ENCODE measurements at regions not wholly inside any gene's neighbourhood (a gene's known extent, or its start where the extent isn't known, plus 50 kb on each side); places are given as distances from the start of the nearest gene placed in this dataset.
A peak's percentile ranks its signal among the peaks of the same experiment; 100 is the strongest.

- Histone ChIP-seq H3K4me1 (ENCODE audit: insufficient read depth, low read length) (no peaks in the 10 kb centered on the region), H3K4me2 (ENCODE audit: low read length) (no peak overlapping the region), H4K20me1 (ENCODE audit: low read length) (no peaks in the 10 kb centered on the region), H3K79me2 (ENCODE audit: low read length) (no peaks in the 10 kb centered on the region), H3F3A (ENCODE audit: low read length, unreplicated experiment) (no peaks in the 10 kb centered on the region), H3K9me2 (replicated peaks; ENCODE audit: low read length) (no peaks in the 10 kb centered on the region), H3K27me3 (ENCODE audit: low read length) (no peaks in the 10 kb centered on the region), H3K36me3 (ENCODE audit: low read depth, low read length) (no peaks in the 10 kb centered on the region), H3K27ac (ENCODE audit: low read length) (0 out of 2 replicates have a peak overlapping the region, but pooled peaks have one; percentile 5), H3K4me3 (ENCODE audit: low read length) (no peak overlapping the region), H2AFZ (ENCODE audit: low read length) (no peak overlapping the region), H3K9me3 (ENCODE audit: low read length) (no peaks in the 10 kb centered on the region), H3K9ac (ENCODE audit: low read length) (no peak overlapping the region)
- DNase-seq, result no peak
- CTCF ChIA-PET, result no interaction called here
- POLR2A ChIA-PET (ENCODE audit: unreplicated experiment), result interaction anchor here (0.6 kb wide), 1 partner anchor 384 kb away, joined by 4 read pairs; no protein-coding TSS in a partner anchor
- ATAC-seq, result peak; percentile 22; the same call in 1 of the 2 replicates
- intact Hi-C loops (cut with micrococcal nuclease), result no loop called here
- BruUV-seq (replicated peaks), result no TSS peak
- no peak for TF ChIP-seq EZH2 (IDR thresholded peaks at IDR 0.05; ENCODE audit: low read length, unreplicated experiment)
- no peak for TF ChIP-seq CTCF (conservative IDR thresholded peaks at IDR 0.05; ENCODE audit: low read depth, low read length)
- TF ChIP-seq EZH2phosphoT487 (IDR thresholded peaks at IDR 0.05; ENCODE audit: borderline replicate concordance, low read length), result no peak
Measured at GRCh38 chr1:88204111-88204510, 480.0 kb upstream of the PKN2 start.

- no TSS peak for BruUV-seq (replicated peaks)
- DNase-seq, result no peak
- Histone ChIP-seq H3K4me2 (ENCODE audit: low read length) (no peak overlapping the region), H3K9me3 (ENCODE audit: low read length) (no peaks in the 10 kb centered on the region), H3K4me1 (ENCODE audit: insufficient read depth, low read length) (no peaks in the 10 kb centered on the region), H4K20me1 (ENCODE audit: low read length) (no peaks in the 10 kb centered on the region), H3K9ac (ENCODE audit: low read length) (no peak overlapping the region), H3K27me3 (ENCODE audit: low read length) (no peaks in the 10 kb centered on the region), H3K36me3 (ENCODE audit: low read depth, low read length) (no peaks in the 10 kb centered on the region), H3F3A (ENCODE audit: low read length, unreplicated experiment) (no peaks in the 10 kb centered on the region), H3K9me2 (replicated peaks; ENCODE audit: low read length) (no peaks in the 10 kb centered on the region), H3K79me2 (ENCODE audit: low read length) (no peaks in the 10 kb centered on the region), H3K4me3 (ENCODE audit: low read length) (no peak overlapping the region), H3K27ac (ENCODE audit: low read length) (0 out of 2 replicates have a peak overlapping the region, but pooled peaks have one; percentile 5), H2AFZ (ENCODE audit: low read length) (no peak overlapping the region)
- intact Hi-C loops (cut with micrococcal nuclease), result no loop called here
- CTCF ChIA-PET, result no interaction called here
- POLR2A ChIA-PET (ENCODE audit: unreplicated experiment), result interaction anchor here (0.6 kb wide), 1 partner anchor 384 kb away, joined by 4 read pairs; no protein-coding TSS in a partner anchor
- ATAC-seq, result peak; percentile 90
- no peak for TF ChIP-seq EZH2phosphoT487 (IDR thresholded peaks at IDR 0.05; ENCODE audit: borderline replicate concordance, low read length)
- no peak for TF ChIP-seq CTCF (conservative IDR thresholded peaks at IDR 0.05; ENCODE audit: low read depth, low read length)
- no peak for TF ChIP-seq EZH2 (IDR thresholded peaks at IDR 0.05; ENCODE audit: low read length, unreplicated experiment)
Measured at GRCh38 chr1:88204612-88205167, 479.4 kb upstream of the PKN2 start.

GRCh38 chr1:88208389-88208788 lies 475.7 kb upstream of the PKN2 start:
- Histone ChIP-seq H2AFZ (ENCODE audit: low read length) (no peak overlapping the region), H3K27ac (ENCODE audit: low read length) (no peak overlapping the region), H3K79me2 (ENCODE audit: low read length) (no peaks in the 10 kb centered on the region), H3K4me3 (ENCODE audit: low read length) (no peak overlapping the region), H3K36me3 (ENCODE audit: low read depth, low read length) (no peaks in the 10 kb centered on the region), H3K27me3 (ENCODE audit: low read length) (no peaks in the 10 kb centered on the region), H3K4me1 (ENCODE audit: insufficient read depth, low read length) (no peaks in the 10 kb centered on the region), H3K9ac (ENCODE audit: low read length) (no peak overlapping the region), H3K4me2 (ENCODE audit: low read length) (no peak overlapping the region), H4K20me1 (ENCODE audit: low read length) (no peaks in the 10 kb centered on the region), H3F3A (ENCODE audit: low read length, unreplicated experiment) (no peaks in the 10 kb centered on the region), H3K9me3 (ENCODE audit: low read length) (no peaks in the 10 kb centered on the region), H3K9me2 (replicated peaks; ENCODE audit: low read length) (no peaks in the 10 kb centered on the region)
- DNase-seq (no peak), ATAC-seq (no peak)
- POLR2A ChIA-PET (ENCODE audit: unreplicated experiment), result interaction anchor here (0.5 kb wide), 1 partner anchor 132 kb away, joined by 6 read pairs; no protein-coding TSS in a partner anchor
- CTCF ChIA-PET, result no interaction called here
- intact Hi-C loops (cut with micrococcal nuclease), result no loop called here
- BruUV-seq (replicated peaks), result no TSS peak
- TF ChIP-seq EZH2phosphoT487 (IDR thresholded peaks at IDR 0.05; ENCODE audit: borderline replicate concordance, low read length), result no peak
- no peak for TF ChIP-seq EZH2 (IDR thresholded peaks at IDR 0.05; ENCODE audit: low read length, unreplicated experiment)
- no peak for TF ChIP-seq CTCF (conservative IDR thresholded peaks at IDR 0.05; ENCODE audit: low read depth, low read length)

Measured in PC-3 (cell line).